Gastrocnemius medialis (tissue), 4 donors: ENCODE measurements at regions not wholly inside any gene's neighbourhood (a gene's known extent, or its start where the extent isn't known, plus 50 kb on each side); places are given as distances from the start of the nearest gene placed in this dataset.

Experiments used
- ATAC-seq, 2 donors: fragments of 150-250 bp; one replicate each; pipeline ENCODE4 v1.9.1; 2016
- DNase-seq, 2 donors: peaks; one replicate each; pipeline ENCODE4 v3.0.0-alpha.2; 2019
- H3K27ac ChIP-seq, 4 donors: fragments of 200-600 bp; sonication (generic); 1 replicate in 1 of 4; 2 replicates in 3 of 4; pipeline ENCODE4 v1.5.1; 2016 to 2018; ENCODE audit warnings: mild to moderate bottlenecking in 2 of 4, moderate library complexity in 1 of 4
- H3K27me3 ChIP-seq, 3 donors: fragments of 200-600 bp; sonication (generic) in 2 of 3; 1 replicate in 1 of 3; 2 replicates in 2 of 3; pipeline versions ENCODE4 v1.5.1 to v1.6.0; 2016 to 2019; ENCODE audit warnings: mild to moderate bottlenecking in 1 of 3, moderate library complexity in 1 of 3
- H3K36me3 ChIP-seq, 2 donors: fragments of 200-600 bp; sonication (generic) in 1 of 2; one replicate each; pipeline ENCODE4 v1.5.1; 2017 to 2018
- H3K4me1 ChIP-seq, 2 donors: fragments of 200-600 bp; sonication (generic) in 1 of 2; one replicate each; pipeline ENCODE4 v1.5.1; 2016 to 2017; ENCODE audit warnings: mild to moderate bottlenecking in 2 of 2
- H3K4me3 ChIP-seq, 4 donors: fragments of 200-600 bp; sonication (generic) in 3 of 4; 1 replicate in 1 of 4; 2 replicates in 3 of 4; pipeline ENCODE4 v1.5.1; 2016 to 2019; ENCODE audit warnings: mild to moderate bottlenecking in 2 of 4
- H3K9me3 ChIP-seq, 3 donors: fragments of 200-600 bp; sonication (generic) in 2 of 3; 1 replicate in 1 of 3; 2 replicates in 2 of 3; pipeline ENCODE4 v1.5.1; 2016 to 2019
- CTCF ChIP-seq, 5 experiments: fragments of 450-650 bp in 3 of 5; fragments of 200-600 bp in 2 of 5; sonication (generic) in 2 of 5; IDR thresholded peaks in 4 of 5; conservative IDR thresholded peaks in 1 of 5; 1 replicate in 4 of 5; 2 replicates in 1 of 5; pipeline ENCODE4 v1.5.1; 2016 to 2019; ENCODE audit warnings: antibody characterized with exemption in 5 of 5, mild to moderate bottlenecking in 3 of 5, moderate library complexity in 3 of 5
- POLR2A ChIP-seq, 2 donors: fragments of 450-650 bp; IDR thresholded peaks; one replicate each; pipeline ENCODE4 v1.6.1; 2017; ENCODE audit warnings: antibody characterized with exemption in 2 of 2, mild to moderate bottlenecking in 2 of 2, moderate library complexity in 2 of 2
- in situ Hi-C, 4 donors: fragments of 200-750 bp; cut with MboI; loops; one replicate each; pipeline versions ENCODE4 v1.15.0 to v1.8.0; 2017; ENCODE audit warnings: low sequenced_read_pairs in 4 of 4
- intact Hi-C: fragments of 100-400 bp; cut with DNase I; formaldehyde crosslinking; loops from one replicate; pipeline ENCODE4 v1.15.1; 2023; ENCODE audit warnings: low total_unique reads

GRCh38 chr5:129341306-129341705 lies 118.8 kb upstream of the ADAMTS19 start:
- H3K9me3 ChIP-seq: no peaks in the 10 kb centered on the region
- H3K36me3 ChIP-seq: no peaks in the 10 kb centered on the region
- H3K27ac ChIP-seq: no peak overlapping the region
- intact Hi-C loops (no loop called here), in situ Hi-C loops (no loop called here)
- DNase-seq (no peak), ATAC-seq (no peak)
- H3K27me3 ChIP-seq: no peaks in the 10 kb centered on the region
- TF ChIP-seq POLR2A (IDR thresholded peaks at IDR 0.05): no peak
- H3K4me3 ChIP-seq: no peak overlapping the region
- H3K4me1 ChIP-seq: peaks cover 3 to 5% of the 10 kb centered on the region in 2 donors

GRCh38 chr5:129342796-129343195 lies 117.3 kb upstream of the ADAMTS19 start:
- intact Hi-C loops (no loop called here), in situ Hi-C loops (no loop called here)
- H3K9me3 ChIP-seq: no peaks in the 10 kb centered on the region
- no peak overlapping the region for H3K27ac ChIP-seq
- no peak for DNase-seq
- peaks cover 3 to 5% of the 10 kb centered on the region in 2 donors for H3K4me1 ChIP-seq
- H3K27me3 ChIP-seq: no peaks in the 10 kb centered on the region
- ATAC-seq: peak; percentile 49 to 76
- TF ChIP-seq CTCF (IDR thresholded peaks at IDR 0.05 in 4 of 5, conservative IDR thresholded peaks at IDR 0.05 in 1 of 5) (no peak), POLR2A (IDR thresholded peaks at IDR 0.05) (no peak)
- H3K36me3 ChIP-seq: no peaks in the 10 kb centered on the region
- no peak overlapping the region for H3K4me3 ChIP-seq

GRCh38 chr5:129345213-129345924 lies 114.7 kb upstream of the ADAMTS19 start:
- H3K4me1 ChIP-seq: peaks cover 3 to 5% of the 10 kb centered on the region in 2 donors
- H3K27me3 ChIP-seq: no peaks in the 10 kb centered on the region
- DNase-seq (no peak), ATAC-seq (no peak)
- H3K4me3 ChIP-seq: no peak overlapping the region
- TF ChIP-seq CTCF (IDR thresholded peaks at IDR 0.05 in 4 of 5, conservative IDR thresholded peaks at IDR 0.05 in 1 of 5): no peak
- no peak for TF ChIP-seq POLR2A (IDR thresholded peaks at IDR 0.05)
- in situ Hi-C loops: no loop called here
- intact Hi-C loops: no loop called here
- H3K36me3 ChIP-seq: no peaks in the 10 kb centered on the region
- peaks cover 0 to 3% (median 0%) of the 10 kb centered on the region in 3 donors for H3K9me3 ChIP-seq
- H3K27ac ChIP-seq: no peak overlapping the region

DNA sequence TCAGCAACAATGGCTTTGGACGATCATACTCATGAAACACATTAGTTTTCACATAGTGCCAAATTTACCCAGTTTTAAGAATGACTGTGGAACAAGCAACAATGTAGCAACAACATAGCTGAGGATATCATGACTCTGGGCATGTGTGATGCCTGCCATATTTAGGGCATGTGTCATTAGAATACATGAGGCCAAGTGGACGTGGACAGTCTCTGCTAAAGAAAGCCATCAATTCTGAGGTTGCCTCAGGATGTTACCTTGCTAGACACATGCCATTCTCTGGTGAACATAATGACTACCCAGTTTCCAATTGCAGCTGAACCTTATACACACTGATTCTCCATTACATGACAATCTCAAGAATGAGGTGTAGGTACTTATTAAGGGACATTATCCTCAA lies 103.3 kb upstream of the ADAMTS19 start:
- Histone ChIP-seq H3K27me3 (no peaks in the 10 kb centered on the region), H3K36me3 (no peaks in the 10 kb centered on the region), H3K27ac (peak overlapping the region in 2 of 4 donors; percentile 24 to 39), H3K9me3 (no peaks in the 10 kb centered on the region), H3K4me1 (no peaks in the 10 kb centered on the region), H3K4me3 (no peak overlapping the region)
- peak in 1 of 2 donors; percentile 5 for DNase-seq
- no peak for TF ChIP-seq POLR2A (IDR thresholded peaks at IDR 0.05)
- no peak for TF ChIP-seq CTCF (IDR thresholded peaks at IDR 0.05 in 4 of 5, conservative IDR thresholded peaks at IDR 0.05 in 1 of 5)
- in situ Hi-C loops (no loop called here), intact Hi-C loops (no loop called here)
- peak in 1 of 2 donors; percentile 95 for ATAC-seq

DNA sequence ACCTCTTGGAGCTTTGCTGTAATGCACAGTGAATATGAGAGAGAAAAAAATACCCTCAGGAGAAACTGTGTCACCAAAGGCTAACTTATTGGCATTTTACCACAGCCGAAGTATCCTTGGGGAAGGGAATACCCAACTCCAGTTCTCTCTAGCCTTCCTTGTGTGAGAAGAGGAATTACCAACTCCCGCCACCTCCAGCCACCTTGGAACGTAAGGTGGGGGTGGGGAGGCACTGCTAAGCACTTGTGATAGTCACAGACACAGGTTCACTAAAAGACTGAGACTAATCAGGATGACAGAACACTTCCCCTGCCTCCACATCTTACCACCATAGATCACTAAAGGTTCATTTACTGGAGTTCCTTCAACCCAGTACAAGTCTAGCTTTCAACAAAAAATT lies 102.0 kb upstream of the ADAMTS19 start:
- intact Hi-C loops: no loop called here
- no peaks in the 10 kb centered on the region for H3K4me1 ChIP-seq
- in situ Hi-C loops: no loop called here
- ATAC-seq: no peak
- H3K9me3 ChIP-seq: no peaks in the 10 kb centered on the region
- no peak overlapping the region for H3K27ac ChIP-seq
- TF ChIP-seq POLR2A (IDR thresholded peaks at IDR 0.05) (no peak), CTCF (IDR thresholded peaks at IDR 0.05 in 4 of 5, conservative IDR thresholded peaks at IDR 0.05 in 1 of 5) (no peak)
- DNase-seq: no peak
- H3K27me3 ChIP-seq: no peaks in the 10 kb centered on the region
- no peak overlapping the region for H3K4me3 ChIP-seq
- H3K36me3 ChIP-seq: no peaks in the 10 kb centered on the region
